ENCODE measurements at regions not wholly inside any gene's neighbourhood (a gene's known extent, or its start where the extent isn't known, plus 50 kb on each side); places are given as distances from the start of the nearest gene placed in this dataset.

DNA sequence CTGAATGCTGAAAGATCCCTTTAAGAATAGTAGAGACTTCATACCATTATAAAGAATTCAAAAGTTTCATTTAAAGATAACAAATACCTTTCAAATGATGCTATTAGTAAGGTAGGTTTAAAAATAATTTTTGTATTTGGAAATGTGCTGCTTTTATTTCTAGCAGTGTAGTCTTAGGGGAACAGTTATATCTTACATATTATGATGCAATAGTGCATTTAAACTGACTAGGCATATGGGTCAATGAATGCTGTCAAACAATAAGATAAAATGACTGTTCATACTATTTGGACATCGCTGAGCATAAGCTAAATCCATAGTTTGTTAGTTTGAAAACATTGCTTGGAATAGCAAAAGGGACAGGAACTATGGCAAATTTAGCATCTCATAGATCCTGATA, 354.8 kb upstream of the SEMA3A start:
- intact Hi-C loops (cut with micrococcal nuclease) = no loop called here

DNA sequence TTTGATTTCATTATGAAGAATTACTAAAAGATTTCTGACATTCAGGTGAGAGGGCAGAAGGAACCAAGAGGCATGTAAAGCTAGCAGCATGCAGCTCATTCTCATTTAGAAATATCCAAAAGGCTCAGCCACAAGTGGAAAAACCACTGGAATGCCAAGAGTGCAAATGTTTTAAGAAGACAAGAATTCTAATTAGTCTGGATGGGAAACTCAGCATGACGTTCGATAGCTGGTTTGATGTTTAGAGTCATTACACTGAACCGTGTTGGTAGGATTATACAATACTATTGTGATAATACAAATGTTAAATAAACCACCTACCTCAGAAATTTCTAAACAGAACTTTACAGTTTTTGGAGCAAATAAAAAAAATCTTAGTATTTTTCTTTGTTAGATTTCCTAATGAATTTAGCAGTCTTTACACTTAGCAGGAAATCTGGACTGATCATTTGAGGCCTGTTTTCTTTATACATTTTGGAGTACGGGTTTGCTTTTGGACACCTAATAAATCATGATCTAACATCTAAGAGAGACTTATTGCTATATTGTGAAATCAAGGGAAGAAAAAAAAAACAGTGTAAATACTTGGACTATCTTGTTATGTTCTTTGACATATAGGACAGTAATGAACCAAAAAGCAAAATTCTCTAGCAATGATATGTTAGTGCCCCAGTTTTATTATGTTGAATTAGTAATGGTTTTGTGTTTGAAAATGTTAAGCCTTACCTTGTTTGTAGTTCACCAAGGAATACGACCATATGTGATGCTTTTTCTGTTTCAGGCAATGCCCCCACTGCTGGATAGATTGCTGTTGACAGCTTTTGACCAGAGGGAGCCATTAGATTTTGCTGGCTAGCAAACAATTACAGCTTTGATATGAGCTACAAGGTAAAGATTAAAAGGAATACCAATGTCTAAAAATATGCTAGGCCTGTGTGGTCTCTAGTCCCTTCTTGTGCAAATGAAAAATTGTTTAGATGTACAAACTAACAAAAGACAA, 354.1 kb upstream of the SEMA3A start:
- intact Hi-C loops (cut with micrococcal nuclease) = no loop called here

DNA sequence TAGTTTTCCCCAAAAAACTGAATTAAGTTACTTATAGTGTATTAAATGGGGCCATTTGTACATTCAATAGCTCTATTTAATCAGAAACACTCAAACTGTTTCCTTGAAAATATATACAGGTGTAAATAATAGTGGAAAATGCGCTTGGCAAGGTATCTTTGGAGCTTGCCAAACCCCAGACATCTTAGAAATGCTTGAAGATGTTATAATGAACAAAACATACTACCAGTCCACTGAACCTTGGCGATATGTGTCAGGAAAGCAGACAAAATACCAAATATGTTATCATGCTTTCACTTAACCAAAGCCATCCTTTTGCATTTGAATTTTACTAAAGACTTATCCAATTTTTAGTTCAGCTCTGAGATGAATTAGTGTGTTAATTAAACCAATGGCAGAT, 352.7 kb upstream of the SEMA3A start:
- intact Hi-C loops (cut with micrococcal nuclease) = no loop called here

DNA sequence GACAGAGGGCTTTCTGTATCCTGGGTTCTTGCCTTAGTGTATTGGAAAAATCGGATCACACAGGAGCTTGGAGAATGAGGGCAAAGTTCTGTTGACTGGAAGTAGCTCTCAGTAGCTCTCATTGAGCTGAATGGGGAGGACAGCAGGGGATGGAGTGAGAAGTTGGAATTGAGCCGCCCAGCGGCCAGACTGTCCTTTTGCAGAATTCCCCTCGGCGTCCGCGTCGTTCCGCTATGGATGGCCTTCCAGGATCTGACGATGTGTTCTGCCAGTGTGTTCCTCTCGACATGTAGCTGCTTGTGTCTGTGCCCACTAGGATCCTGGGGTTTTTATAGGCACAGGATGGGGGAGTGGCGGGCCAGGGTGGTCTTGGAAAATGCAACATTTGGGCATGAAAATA, 351.8 kb upstream of the SEMA3A start:
- intact Hi-C loops (cut with micrococcal nuclease) = no loop called here

DNA sequence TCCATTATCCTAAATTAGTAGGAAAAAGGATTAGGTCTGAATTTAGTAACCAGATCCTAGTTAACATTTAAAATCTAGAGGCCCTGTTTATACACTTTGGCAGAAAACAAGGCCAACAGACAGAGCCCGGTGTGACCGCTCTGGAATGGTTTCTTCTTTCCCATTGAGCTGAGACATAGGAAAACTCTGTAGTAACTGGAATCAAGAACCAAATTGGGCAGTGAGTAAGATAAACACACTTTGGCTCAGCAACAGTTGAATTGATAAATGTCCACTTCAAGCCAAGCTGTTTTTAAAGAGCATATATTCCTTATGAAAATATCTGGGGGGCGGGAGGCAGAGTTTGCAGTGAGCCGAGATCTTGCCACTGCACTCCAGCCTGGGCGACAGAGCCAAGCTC, 343.7 kb upstream of the SEMA3A start:
- intact Hi-C loops (cut with micrococcal nuclease) = no loop called here

DNA sequence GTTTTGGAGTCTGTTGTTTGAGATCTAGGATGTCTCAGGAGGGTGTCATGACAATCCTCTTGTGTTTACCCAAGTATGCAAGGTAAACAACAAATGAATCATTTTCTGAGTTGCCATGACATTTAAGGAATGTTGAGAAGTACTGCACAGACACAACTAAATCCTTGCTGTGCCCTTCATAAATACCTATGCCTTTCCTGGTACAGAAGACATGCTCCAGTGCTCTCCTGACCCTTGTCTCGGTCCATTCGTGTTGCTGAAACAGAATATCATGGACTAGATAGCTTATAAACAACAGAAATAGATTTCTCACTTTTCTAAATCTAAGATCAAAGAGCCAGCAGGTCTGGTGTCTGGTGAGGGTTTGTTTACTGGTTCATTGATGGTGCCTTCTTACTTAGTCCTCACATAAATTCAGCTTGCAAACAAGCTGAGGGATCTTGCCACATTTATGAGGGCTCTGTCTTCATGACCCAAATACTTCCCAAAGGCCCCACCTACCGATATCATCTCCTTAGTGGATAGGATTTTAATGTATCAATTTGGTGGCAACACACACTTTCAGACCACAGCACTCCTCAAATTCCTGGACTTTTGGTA, 341.8 kb upstream of the SEMA3A start:
- intact Hi-C loops (cut with micrococcal nuclease) = no loop called here

DNA sequence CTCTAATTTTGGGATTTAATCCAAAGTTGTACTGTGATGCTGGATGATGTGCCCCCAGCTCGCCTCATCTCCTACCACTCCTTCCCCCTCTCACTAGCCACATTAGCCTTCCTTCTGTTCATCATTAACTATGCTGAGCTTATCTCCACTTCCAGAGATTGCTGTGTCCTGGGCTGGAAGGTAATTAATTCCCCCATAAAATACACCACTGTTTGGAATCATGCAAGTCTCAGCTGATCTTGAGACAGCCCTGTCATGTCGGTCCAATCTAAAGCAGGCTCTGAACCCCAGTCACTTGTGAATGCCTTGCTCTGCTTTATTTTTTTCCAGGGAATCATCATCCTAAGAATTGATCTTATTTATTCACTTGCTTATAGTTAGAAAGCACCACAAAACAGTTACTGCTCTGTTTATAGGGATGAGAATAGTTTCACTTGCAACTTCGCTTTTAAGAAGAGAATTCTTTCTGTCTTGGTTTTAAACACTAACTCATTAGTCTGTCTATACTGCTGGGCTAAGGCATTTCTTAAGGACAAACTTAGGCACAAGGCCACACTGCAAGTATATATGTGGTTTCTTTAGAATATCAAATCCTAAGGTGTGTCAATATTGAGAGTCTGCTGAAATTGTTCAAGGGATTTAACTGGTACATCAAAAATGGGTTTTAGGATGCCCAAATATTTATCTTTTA, 341.1 kb upstream of the SEMA3A start:
- intact Hi-C loops (cut with micrococcal nuclease) = no loop called here

DNA sequence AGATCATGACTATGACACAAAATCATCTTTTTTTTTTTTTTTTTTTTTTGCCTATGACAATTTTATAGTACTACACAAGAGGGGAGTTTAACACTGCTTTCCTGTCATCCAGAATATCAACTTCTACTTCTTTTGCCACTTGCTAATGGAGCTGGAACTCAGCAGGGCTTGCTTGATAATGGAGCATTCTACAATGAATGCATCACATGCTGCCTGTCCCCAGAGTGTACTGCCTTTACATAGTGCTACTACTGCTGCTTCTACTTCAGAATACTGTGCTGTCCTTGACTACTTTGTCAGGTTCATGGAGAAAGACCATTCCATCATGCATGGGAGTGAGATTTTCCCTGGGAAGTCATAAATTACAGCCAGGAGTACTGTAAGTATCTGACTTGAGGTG, 338.6 kb upstream of the SEMA3A start:
- intact Hi-C loops (cut with micrococcal nuclease) = no loop called here

DNA sequence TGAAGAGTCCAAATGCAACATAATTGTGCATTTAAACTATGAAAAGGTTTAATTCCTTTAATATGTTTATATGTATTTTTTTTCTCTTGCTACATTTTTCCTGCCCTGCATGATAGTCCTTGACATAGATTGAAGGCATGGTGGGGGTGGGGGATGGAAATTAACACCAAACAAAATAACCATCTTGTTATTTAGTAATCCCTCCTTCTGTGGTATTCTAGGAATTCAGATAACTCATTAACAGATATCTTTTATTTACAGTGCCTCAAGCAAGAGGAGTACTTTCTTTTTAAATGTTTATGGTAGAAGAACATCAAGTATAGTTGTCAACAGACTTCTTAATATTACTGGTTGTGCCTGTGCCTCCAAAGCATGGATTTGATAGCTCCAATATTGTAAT, 337.6 kb upstream of the SEMA3A start:
- intact Hi-C loops (cut with micrococcal nuclease) = no loop called here

DNA sequence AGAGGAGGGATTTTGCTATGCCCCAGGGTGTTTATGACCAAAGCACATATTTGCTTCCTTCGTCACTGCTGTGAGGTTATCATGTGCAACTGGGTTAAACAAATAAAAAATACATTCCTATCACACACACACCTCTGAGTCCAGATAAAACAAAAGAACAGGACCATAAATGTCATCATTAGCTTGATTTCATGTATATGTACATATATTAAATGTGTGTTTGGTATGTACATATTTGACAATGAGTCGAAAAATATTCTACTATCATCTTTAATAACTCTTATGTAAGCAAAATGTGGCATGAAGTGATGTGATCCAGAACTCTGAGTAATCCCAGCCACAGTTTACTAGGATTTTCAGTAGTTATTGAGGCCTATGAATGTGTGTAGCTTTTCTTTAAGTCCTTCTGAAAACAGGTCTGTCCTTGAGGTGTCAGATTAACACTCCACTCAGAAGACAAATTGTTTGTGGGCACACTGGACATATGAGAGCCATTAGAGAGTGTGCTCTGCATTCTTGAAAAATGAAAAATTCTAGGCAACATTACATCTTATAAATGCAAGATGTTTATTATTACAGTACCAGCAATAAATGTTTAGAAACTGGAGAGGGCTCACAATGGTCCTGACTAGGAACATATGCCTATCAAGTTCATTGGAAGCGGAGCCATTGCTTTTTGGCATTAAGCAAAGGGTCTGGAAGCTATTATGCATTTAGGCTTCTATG, 335.1 kb upstream of the SEMA3A start:
- intact Hi-C loops (cut with micrococcal nuclease) = no loop called here

DNA sequence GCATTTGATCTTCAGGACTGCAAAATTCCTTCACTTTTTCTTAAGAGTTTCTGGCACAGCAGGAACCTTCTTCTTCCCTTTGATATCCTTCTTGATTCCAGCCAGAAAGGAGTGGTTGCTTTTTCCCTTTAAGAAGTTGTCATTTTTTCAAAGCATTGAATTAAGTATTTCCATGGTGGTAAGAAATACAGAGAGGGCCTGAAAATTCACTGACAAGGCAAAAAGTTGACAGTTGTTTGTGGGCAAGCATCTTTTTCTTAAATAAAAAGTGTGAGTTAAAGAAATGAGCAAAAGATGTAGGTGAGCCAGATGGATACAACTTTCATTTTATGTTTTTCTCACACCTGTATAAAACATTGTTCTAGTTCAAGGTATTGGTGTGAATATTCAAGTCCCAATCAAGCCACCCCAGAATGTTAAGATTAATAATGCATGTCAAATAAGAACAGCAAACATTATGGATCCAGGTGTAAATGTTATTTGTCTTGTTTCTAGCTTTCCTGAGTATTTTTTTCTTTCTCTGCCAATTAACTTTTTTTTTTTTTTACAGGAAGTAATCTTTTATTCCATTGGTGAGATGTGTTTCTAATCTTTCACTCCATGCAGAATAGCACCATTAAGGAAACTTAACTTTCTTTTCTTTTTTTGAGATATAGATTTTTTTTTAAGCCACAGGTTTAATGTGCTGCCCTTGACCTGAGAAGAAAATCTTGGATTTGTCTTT, 334.3 kb upstream of the SEMA3A start:
- intact Hi-C loops (cut with micrococcal nuclease) = no loop called here

DNA sequence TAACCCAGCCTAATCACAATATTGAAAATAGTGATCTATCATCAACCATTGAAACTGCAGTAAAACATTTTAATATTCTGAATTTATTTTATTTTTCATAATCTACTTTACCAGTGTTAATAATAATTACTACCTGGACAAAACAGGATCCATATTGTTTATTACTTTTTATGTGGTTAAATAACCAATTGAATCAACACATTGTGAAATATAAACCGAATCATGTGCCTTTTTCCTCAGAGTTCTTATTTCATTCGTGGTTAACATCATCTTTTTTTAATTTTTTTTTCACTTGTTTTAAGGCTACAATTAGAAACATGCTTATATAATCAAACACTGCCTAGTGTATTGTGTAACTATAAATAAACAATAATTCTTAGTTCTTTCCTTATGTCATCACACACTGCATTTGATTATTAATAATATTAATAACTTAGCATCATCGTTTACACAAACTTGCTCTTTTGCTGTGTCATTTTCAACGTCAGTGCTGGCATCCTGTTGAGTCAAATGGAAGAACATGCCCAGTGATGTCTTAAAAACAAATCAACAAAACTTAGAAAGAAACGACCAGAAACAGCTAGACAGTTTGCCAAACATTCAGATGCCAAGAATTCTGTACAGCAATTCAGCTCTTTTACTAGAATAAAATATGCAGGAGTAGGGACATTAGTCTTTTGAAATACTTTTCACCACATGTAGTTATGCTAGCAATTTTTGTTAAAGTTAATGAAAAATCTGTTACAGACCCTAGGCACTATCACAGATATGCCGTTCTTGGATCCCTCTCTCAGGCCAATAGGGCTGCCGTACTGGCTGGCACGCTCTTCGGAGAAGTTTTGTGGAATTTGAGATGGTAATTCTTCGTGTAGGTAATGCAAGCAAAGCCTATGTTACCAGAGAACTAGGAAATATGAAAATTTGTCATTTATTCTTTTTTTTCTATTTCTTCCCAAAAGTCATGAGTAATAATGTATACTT, 330.4 kb upstream of the SEMA3A start:
- intact Hi-C loops (cut with micrococcal nuclease) = no loop called here

DNA sequence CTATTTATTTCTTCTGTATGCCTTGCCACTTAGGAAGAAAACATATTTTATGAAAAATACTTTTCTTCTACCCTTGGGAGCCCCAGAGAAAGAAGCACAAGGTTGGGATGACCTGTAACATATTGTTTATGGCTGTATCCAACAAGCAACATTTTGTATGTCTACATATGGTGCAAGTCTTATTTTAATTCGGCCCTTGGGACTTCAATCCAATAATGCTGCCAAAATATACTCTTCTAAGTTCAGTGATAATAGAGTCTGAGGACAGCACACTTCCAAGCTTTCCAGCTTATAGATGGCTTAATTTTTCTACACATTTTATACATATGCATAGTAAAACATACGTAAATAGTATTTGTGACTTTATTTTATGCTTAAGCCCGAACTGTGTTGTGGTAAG, 318.5 kb upstream of the SEMA3A start:
- intact Hi-C loops (cut with micrococcal nuclease) = no loop called here

DNA sequence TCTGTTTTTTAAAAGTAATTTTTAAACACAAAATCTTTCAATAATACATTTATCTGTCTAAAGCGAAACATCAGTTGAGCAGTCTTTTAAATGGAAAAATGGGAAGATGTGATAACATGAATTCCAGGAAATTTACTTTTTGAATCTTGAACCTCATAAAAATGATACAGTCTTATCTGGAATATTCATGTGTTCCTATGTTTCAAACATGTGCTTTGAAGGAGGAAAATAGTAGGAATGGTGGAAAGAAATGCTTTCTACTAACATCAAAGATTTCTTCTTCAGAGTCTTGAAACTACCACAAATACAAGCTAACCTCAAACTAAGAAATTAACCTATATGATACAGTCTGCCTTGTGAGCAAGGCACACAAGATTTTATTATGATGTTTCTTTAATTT, 317.5 kb upstream of the SEMA3A start:
- intact Hi-C loops (cut with micrococcal nuclease) = no loop called here

DNA sequence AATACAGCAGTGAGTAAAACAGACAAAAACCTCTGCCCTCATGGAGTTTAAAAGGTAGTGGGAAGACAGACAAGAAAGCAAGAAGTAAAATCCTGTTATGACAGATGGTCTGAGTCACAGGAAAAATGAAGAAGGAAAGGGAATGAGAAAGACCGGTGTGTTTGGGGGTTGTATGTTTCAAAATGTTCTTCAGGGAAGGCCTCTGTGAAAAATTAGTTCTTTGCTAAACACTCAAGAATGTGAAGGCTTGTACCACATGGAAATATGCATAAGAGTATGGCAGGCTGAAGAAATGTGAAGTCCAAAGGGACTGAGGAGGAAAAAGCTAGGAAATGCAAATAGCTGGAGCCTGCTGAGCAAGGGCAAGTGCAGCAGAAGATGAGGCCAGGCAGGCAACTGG, 315.9 kb upstream of the SEMA3A start:
- intact Hi-C loops (cut with micrococcal nuclease) = no loop called here

DNA sequence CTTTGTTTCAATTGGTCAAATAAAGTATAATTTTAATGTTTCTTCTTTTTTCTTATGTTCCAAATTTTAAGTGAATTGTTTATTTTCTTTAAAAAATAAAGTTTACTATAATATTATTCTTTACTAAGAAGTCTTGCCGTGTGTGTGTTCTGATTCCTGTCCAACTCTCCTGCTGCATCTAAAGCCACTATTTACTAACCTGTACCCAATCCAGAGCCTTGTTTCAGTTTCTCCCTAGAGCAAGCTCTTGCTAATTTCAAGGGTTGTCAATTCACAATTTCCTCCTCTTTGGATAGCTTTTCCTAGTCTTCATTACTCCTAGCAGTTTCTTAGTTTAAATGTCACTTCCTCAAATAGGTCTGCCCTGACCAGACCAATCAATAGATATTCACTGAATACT, 314.9 kb upstream of the SEMA3A start:
- intact Hi-C loops (cut with micrococcal nuclease) = no loop called here

DNA sequence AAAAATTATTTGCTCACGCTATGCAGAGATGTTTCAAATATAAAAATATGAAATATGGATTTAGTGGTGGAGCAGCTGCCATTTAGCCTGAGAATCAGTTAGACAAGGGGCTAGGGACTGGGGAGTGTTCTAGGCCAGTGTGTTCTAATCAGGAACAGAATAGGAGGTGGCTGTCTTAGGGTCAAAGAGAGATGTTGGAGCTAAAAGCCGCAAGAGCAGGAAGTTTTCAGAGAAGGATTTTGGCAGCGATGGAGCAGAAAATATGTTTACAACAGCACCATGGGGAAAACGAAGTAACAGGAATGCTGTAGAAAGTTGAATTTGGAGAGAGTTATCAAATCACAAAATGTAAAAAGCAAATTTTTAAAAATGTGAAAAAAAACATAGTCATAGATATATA, 314.0 kb upstream of the SEMA3A start:
- intact Hi-C loops (cut with micrococcal nuclease) = no loop called here

DNA sequence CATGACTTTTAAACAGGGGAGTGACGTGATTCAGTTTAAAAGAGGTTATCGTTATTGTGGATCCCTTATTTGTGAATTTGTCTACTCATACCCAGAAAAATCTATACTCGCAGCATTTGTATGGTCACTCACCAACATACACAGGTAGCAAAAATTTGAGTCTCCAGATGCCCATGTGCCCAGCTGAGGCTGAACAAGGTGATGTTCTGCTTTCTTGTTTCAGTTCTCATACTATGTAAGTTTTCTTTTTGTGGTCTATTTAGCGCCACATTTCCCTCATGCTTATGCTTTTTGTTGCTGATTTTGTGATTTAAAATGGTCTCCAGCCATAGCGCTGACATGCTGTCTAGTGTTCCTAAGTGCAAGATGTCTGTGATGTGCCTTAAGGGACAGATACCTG, 312.9 kb upstream of the SEMA3A start:
- intact Hi-C loops (cut with micrococcal nuclease) = no loop called here

DNA sequence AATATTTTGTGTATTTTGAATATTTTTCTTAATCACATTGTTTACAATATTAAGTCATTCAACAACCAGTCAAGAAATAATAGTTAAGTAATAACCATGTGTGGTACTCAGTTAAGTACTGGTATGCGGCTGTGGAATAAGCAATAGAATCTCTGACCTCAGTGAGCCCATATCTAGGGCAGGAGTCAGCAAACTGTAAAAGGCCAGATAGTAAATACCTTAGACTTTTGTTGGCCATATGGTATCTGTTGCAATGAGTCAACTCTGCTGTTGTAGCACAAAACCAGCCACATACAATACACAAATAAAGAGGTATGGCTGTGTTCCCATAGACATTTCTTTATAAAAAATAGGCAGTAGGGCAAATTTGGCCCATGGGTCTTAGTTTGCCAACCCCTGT, 311.6 kb upstream of the SEMA3A start:
- intact Hi-C loops (cut with micrococcal nuclease) = no loop called here

DNA sequence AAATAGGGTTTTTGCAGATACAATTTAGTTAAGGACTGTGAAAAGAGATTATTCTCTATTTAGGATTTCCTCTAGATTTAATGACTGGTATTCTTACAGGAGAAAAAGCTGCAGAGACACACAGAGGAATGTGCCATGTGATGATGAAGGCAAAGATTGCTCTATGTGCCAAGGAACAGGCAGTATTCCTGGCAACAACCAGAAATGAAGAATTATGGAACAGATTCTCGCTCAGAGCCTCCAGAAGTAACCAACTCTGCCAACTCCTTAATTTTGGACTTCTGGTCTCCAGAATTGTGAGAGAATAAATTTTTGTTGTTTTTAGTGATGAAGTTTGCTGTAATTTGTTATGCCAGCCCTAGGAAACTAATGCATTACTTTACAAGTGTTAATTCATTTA, 307.6 kb upstream of the SEMA3A start:
- intact Hi-C loops (cut with micrococcal nuclease) = no loop called here

Data from T-helper 2 cell treated with Interferon-gamma antibody and Interleukin-4, amounts not matched to agents 100 ng/mL and 5 ng/mL, for 36 hours (primary cell).